ENCODE measurements at regions not wholly inside any gene's neighbourhood (a gene's known extent, or its start where the extent isn't known, plus 50 kb on each side); places are given as distances from the start of the nearest gene placed in this dataset.

- Histone ChIP-seq H3K9me3 (ENCODE audit: insufficient read depth, low read length) (no peaks in the 10 kb centered on the region), H3K4me3 (ENCODE audit: low read length) (no peak overlapping the region), H3K27me3 (ENCODE audit: low read depth, low read length) (no peaks in the 10 kb centered on the region), H3K36me3 (replicated peaks; ENCODE audit: low read depth, low read length) (no peaks in the 10 kb centered on the region), H3K4me1 (ENCODE audit: low read length) (no peaks in the 10 kb centered on the region), H3K9ac (ENCODE audit: low read length) (no peak overlapping the region), H3K79me2 (ENCODE audit: low read length) (no peaks in the 10 kb centered on the region), H2AFZ (ENCODE audit: low read depth, low read length) (no peak overlapping the region), H4K20me1 (ENCODE audit: insufficient read depth, low read length) (no peaks in the 10 kb centered on the region), H3K4me2 (ENCODE audit: low read length) (no peak overlapping the region), H3K27ac (ENCODE audit: low read length) (no peak overlapping the region)
- no peak for TF ChIP-seq EZH2phosphoT487 (IDR thresholded peaks at IDR 0.05; ENCODE audit: low read depth)
- TF ChIP-seq, protein P1, sequence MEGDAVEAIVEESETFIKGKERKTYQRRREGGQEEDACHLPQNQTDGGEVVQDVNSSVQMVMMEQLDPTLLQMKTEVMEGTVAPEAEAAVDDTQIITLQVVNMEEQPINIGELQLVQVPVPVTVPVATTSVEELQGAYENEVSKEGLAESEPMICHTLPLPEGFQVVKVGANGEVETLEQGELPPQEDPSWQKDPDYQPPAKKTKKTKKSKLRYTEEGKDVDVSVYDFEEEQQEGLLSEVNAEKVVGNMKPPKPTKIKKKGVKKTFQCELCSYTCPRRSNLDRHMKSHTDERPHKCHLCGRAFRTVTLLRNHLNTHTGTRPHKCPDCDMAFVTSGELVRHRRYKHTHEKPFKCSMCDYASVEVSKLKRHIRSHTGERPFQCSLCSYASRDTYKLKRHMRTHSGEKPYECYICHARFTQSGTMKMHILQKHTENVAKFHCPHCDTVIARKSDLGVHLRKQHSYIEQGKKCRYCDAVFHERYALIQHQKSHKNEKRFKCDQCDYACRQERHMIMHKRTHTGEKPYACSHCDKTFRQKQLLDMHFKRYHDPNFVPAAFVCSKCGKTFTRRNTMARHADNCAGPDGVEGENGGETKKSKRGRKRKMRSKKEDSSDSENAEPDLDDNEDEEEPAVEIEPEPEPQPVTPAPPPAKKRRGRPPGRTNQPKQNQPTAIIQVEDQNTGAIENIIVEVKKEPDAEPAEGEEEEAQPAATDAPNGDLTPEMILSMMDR (IDR thresholded peaks at IDR 0.05; ENCODE audit: low read depth, low read length) = no peak
Observed at GRCh38 chr7:33706186-33706585, 199.2 kb upstream of the BMPER start.

DNA sequence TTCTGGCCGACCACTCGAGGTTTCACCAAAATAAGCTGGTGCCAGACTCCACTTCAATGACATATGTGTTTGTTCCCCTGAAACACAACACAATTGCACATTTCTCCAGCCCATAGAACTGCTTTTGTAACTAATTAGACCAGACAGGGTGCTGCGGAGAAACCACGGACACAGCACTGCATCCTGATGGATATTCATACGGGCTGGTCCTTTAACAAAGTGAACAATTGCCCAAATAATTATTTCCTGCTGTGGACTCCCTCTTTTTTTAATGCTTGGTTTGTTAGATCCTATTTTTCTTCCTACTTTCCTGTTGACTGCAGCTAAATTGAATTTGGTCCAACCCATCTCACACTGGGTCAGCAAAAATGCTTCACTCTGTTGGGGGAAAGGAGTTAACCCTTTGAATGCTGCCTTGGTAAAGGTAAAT is 198.6 kb upstream of the BMPER start:
- TF ChIP-seq, protein P1 (IDR thresholded peaks at IDR 0.05; ENCODE audit: low read depth, low read length) = no peak
- TF ChIP-seq EZH2phosphoT487 (IDR thresholded peaks at IDR 0.05; ENCODE audit: low read depth) = no peak
- Histone ChIP-seq H3K4me3 (ENCODE audit: low read length) (no peak overlapping the region), H4K20me1 (ENCODE audit: insufficient read depth, low read length) (no peaks in the 10 kb centered on the region), H3K27me3 (ENCODE audit: low read depth, low read length) (no peaks in the 10 kb centered on the region), H3K27ac (ENCODE audit: low read length) (no peak overlapping the region), H3K36me3 (replicated peaks; ENCODE audit: low read depth, low read length) (no peaks in the 10 kb centered on the region), H3K9me3 (ENCODE audit: insufficient read depth, low read length) (no peaks in the 10 kb centered on the region), H2AFZ (ENCODE audit: low read depth, low read length) (no peak overlapping the region), H3K4me2 (ENCODE audit: low read length) (no peak overlapping the region), H3K4me1 (ENCODE audit: low read length) (no peaks in the 10 kb centered on the region), H3K9ac (ENCODE audit: low read length) (no peak overlapping the region), H3K79me2 (ENCODE audit: low read length) (no peaks in the 10 kb centered on the region)

DNA sequence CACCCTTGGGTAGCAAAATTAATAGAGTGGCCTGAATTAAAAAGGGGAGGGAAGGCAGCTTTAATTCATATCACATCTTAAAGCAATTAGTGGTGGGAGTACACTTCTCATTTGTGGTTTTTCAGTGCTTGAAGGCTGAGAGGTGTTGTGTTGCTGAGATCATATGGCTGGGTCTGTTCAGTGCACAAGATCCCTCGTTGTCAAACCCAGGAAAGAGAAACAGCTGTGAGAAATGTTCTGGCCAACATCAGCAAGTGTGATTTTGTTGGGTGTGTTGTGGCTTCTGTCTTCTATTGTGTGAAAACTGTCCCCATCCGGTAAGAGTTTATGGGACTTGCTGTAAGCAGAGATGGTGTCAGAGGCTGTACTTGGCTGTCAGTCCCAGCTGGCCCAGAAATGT is 197.9 kb upstream of the BMPER start:
- Histone ChIP-seq H3K27me3 (ENCODE audit: low read depth, low read length) (no peaks in the 10 kb centered on the region), H3K36me3 (replicated peaks; ENCODE audit: low read depth, low read length) (no peaks in the 10 kb centered on the region)

GRCh38 chr7:33710608-33711007 is 194.7 kb upstream of the BMPER start:
- Histone ChIP-seq H3K27ac (ENCODE audit: low read length) (no peak overlapping the region), H2AFZ (ENCODE audit: low read depth, low read length) (no peak overlapping the region), H3K27me3 (ENCODE audit: low read depth, low read length) (no peaks in the 10 kb centered on the region), H3K4me2 (ENCODE audit: low read length) (no peak overlapping the region), H3K4me1 (ENCODE audit: low read length) (no peaks in the 10 kb centered on the region), H3K79me2 (ENCODE audit: low read length) (no peaks in the 10 kb centered on the region), H3K4me3 (ENCODE audit: low read length) (no peak overlapping the region), H3K9ac (ENCODE audit: low read length) (no peak overlapping the region), H3K9me3 (ENCODE audit: insufficient read depth, low read length) (no peaks in the 10 kb centered on the region), H4K20me1 (ENCODE audit: insufficient read depth, low read length) (no peaks in the 10 kb centered on the region), H3K36me3 (replicated peaks; ENCODE audit: low read depth, low read length) (no peaks in the 10 kb centered on the region)
- TF ChIP-seq EZH2phosphoT487 (IDR thresholded peaks at IDR 0.05; ENCODE audit: low read depth) = no peak
- TF ChIP-seq, protein P1 (IDR thresholded peaks at IDR 0.05; ENCODE audit: low read depth, low read length) = no peak

More for the DNA sequence above, 197.9 kb upstream of the BMPER start:
- Histone ChIP-seq H3K79me2 (ENCODE audit: low read length) (no peaks in the 10 kb centered on the region), H3K9ac (ENCODE audit: low read length) (no peak overlapping the region), H3K4me2 (ENCODE audit: low read length) (no peak overlapping the region), H3K4me1 (ENCODE audit: low read length) (no peaks in the 10 kb centered on the region), H4K20me1 (ENCODE audit: insufficient read depth, low read length) (no peaks in the 10 kb centered on the region), H2AFZ (ENCODE audit: low read depth, low read length) (no peak overlapping the region), H3K27ac (ENCODE audit: low read length) (no peak overlapping the region), H3K9me3 (ENCODE audit: insufficient read depth, low read length) (no peaks in the 10 kb centered on the region), H3K4me3 (ENCODE audit: low read length) (no peak overlapping the region)
- TF ChIP-seq, protein P1 (IDR thresholded peaks at IDR 0.05; ENCODE audit: low read depth, low read length) = no peak
- no peak for TF ChIP-seq EZH2phosphoT487 (IDR thresholded peaks at IDR 0.05; ENCODE audit: low read depth)

All from OCI-LY3 (cell line).